LNCaP clone FGC (cell line): ENCODE measurements at regions not wholly inside any gene's neighbourhood (a gene's known extent, or its start where the extent isn't known, plus 50 kb on each side); places are given as distances from the start of the nearest gene placed in this dataset.
"Not testable (repeated sequence)": the region's sequence is repeated elsewhere in the genome, so short reads cannot be mapped to it uniquely, and the experiment has no call there.

ENCODE experiments used
- DNase-seq: peaks from one replicate; pipeline ENCODE4 v3.0.0-alpha.2; 2011; ENCODE audit warnings: low read depth
- H3K4me3 ChIP-seq: 2 replicates; pipeline ENCODE4 v1.5.1; 2011; ENCODE audit warnings: mild to moderate bottlenecking, low read depth, low read length, control low read depth
- CTCF ChIP-seq: IDR thresholded peaks from 2 replicates; pipeline ENCODE4 v1.5.1; 2012; ENCODE audit warnings: mild to moderate bottlenecking; ENCODE audit not compliant: control insufficient read depth, insufficient read depth; ENCODE audit errors: extremely low read depth

GRCh38 chr3:48084170-48084569, 68.0 kb upstream of the MAP4 start:
- no peak overlapping the region for H3K4me3 ChIP-seq
- no peak for DNase-seq
- no peak for TF ChIP-seq CTCF

GRCh38 chr3:48082580-48083184, 66.5 kb upstream of the MAP4 start:
- H3K4me3 ChIP-seq = no peak overlapping the region
- no peak for DNase-seq
- TF ChIP-seq CTCF = no peak

GRCh38 chr3:48077815-48078214, 61.6 kb upstream of the MAP4 start:
- DNase-seq = no peak
- TF ChIP-seq CTCF = no peak
- no peak overlapping the region for H3K4me3 ChIP-seq

- DNase-seq = no peak
- no peak overlapping the region for H3K4me3 ChIP-seq
- TF ChIP-seq CTCF = no peak
Observed at GRCh38 chr3:48070030-48070429, 53.8 kb upstream of the MAP4 start.

GRCh38 chr3:48069339-48069738, 53.1 kb upstream of the MAP4 start:
- DNase-seq = no peak
- no peak overlapping the region for H3K4me3 ChIP-seq
- TF ChIP-seq CTCF = no peak

- H3K4me3 ChIP-seq = no peak overlapping the region
- no peak for DNase-seq
- TF ChIP-seq CTCF = no peak
Observed at GRCh38 chr3:48068886-48069285, 52.7 kb upstream of the MAP4 start.

GRCh38 chr3:48068320-48068719, 52.1 kb upstream of the MAP4 start:
- not testable (repeated sequence) for DNase-seq, H3K4me3 ChIP-seq
